ENCODE measurements at regions not wholly inside any gene's neighbourhood (a gene's known extent, or its start where the extent isn't known, plus 50 kb on each side); places are given as distances from the start of the nearest gene placed in this dataset.

- TF ChIP-seq CTCF (IDR thresholded peaks at IDR 0.05) (no peak), POLR2AphosphoS5 (IDR thresholded peaks at IDR 0.05) (no peak), POLR2A (IDR thresholded peaks at IDR 0.05) (no peak)
These were observed 590.9 kb upstream of the SEL1L start for GRCh38 chr14:82124511-82124910.
